HG03442 (cell line): ENCODE measurements at regions not wholly inside any gene's neighbourhood (a gene's known extent, or its start where the extent isn't known, plus 50 kb on each side); places are given as distances from the start of the nearest gene placed in this dataset.
"Not testable (repeated sequence)": the region's sequence is repeated elsewhere in the genome, so short reads cannot be mapped to it uniquely, and the experiment has no call there.

ENCODE experiments used
- ATAC-seq: cut with Tn5 transposase; IDR thresholded peaks from one replicate; pipeline ENCODE4 v1.9.1; 2021; ENCODE audit warnings: mild to moderate bottlenecking, moderate library complexity; ENCODE audit not compliant: unreplicated experiment

- ATAC-seq, result no peak
Observed at GRCh38 chr2:118431165-118431517, 342.9 kb downstream of the INSIG2 start.

DNA sequence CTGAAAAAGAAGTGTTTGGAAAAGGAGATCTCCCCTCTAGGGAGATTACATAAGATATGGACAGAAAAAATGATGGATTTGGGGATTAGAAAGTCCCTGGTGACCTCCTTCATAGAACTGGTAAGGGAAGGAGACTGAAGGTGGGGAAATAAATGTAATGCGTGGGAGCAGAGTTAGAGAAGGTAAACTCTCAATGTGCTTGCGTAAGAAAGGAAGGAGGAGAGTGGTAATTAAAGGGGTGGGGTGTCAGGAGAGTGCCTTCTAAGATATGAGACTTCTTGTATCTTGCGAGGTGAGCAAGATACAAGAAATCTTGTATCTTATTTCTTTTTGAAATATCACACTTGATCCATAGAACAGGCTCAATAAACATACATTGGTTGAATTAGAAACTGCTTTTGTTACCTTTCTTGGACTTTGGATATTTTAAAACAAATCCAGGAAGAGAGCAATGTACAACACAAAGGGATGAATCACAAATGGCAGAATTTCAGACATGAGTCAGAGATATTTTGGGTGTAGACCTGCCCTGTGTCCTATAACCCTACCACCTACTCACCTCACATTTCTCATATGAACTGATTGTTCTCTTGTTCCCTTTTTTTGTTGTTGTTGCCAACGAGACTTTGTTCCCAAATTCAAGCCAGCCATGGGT lies 342.4 kb downstream of the INSIG2 start:
- no peak for ATAC-seq

GRCh38 chr2:118425191-118425590 lies 336.9 kb downstream of the INSIG2 start:
- ATAC-seq, result no peak

- ATAC-seq, result no peak
Observed at GRCh38 chr2:118423776-118424175, 335.5 kb downstream of the INSIG2 start.

- ATAC-seq, result no peak
Observed at GRCh38 chr2:118421648-118422047, 333.4 kb downstream of the INSIG2 start.

- no peak for ATAC-seq
Observed at GRCh38 chr2:118417406-118418120, 329.3 kb downstream of the INSIG2 start.

DNA sequence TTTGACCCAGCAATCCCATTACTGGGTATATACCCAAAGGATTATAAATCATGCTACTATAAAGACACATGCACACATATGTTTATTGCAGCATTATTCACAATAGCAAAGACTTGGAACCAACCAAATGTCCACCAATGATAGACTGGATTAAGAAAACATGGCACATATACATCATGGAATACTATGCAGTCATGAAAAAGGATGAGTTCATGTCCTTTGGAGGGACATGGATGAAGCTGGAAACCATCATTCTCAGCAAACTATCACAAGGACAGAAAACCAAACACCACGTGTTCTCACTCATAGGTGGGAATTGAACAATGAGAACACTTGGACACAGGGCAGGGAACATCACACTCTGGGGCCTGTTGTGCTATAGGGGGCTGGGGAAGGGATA lies 326.9 kb downstream of the INSIG2 start:
- not testable (repeated sequence) for ATAC-seq

GRCh38 chr2:118403658-118404451 lies 315.6 kb downstream of the INSIG2 start:
- no peak for ATAC-seq

DNA sequence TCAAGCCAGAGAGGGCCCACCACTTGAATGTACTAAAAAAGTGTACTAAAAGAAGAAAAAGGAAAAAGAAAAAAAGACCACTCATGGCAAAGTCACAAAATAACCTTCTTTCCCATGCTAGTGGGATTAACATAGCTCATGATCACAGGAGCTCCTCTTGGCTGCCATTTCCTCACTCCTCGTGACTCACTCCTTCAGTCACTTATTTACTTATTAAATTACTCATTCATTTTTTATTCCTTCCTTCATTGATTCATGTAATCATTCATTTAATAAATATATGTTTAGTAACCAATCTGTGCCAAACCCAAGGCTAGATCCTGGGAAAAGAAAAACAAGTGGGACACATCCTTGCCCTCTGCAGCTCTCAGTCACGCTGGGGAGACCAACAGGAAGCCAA lies 300.5 kb downstream of the INSIG2 start:
- ATAC-seq, result no peak

DNA sequence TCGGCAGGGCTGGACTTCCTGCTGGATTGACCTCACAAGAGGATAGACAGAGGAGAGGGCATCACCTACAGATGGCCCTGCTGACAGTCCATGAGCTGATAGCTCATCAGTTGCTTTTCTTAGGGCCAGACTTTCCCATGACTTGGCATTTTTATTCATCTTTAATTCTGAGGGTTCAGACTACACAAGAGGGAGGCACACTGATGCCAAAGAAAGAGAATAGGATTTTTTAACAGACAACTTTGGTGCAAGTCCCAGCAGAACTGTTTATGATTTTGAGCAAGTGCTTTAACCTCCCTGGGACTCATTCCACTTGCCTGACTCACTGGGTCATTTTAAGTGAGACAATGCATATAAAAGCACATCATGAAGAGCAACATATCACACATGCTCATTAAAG lies 299.2 kb downstream of the INSIG2 start:
- ATAC-seq, result no peak

DNA sequence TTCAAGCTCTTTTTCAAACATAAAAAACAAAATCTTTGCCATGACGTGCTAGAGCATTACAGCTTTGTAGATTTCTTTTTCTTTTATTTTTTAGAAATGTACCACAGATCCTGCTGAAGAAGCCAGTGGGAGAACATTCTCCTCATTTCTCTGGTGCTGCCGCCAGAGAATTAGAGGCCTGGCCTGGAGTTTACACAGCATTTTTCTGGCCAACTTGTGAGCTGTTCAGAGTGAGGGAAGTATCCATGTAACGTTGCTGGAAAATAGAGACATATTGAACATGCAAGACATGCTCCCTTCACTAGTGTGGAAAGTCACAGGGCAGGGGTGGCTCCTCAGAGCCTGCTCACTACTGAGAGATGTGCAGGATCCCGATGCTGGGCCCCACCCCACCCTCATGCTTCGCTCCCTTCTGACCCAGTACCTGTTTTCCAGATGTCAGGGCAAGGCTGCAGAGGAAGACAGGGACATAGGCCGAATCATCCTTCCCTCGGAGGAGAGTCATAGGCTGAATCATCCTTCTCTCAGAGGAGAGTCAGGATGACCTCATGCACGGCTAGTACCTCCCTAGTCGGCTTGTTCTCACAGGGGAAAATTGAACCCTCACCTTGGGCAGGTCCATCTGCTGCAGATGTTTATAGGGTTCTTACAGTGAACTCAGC lies 298.5 kb downstream of the INSIG2 start:
- no peak for ATAC-seq

DNA sequence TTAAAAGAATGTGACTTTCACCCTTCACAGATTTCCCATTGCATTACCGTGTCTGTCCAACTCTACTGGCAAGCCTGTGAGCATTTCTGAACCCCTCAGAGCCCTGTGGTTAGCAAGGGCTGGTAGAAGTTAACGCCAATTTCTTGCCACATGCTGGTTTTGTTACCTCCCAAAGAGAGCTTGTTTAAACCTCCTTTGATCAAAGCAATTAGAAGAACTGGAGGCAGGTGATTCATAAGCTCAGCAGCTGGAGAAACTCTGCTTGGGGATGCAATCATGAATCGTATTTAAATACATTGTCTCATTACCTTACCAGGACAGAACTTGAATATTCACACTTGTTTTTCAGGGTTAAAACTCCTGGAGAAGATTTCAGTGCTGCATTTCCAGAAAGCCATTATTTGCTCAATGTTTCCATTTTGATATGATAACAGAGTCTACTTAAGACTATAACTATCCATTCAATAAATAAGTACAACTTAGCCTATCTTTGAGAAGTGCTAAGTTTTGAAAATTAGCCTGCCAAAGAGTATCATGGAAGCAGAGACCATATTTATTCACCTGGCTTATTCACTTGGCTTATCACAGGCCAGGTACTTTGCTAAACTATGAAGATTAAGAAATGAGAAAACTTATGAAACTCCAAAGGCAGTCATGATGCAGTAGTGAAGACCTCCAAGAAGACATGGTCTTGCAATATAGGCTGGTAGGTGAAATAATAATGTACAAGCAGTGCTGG lies 292.8 kb downstream of the INSIG2 start:
- no peak for ATAC-seq

- no peak for ATAC-seq
Observed at GRCh38 chr2:118375907-118376485, 287.7 kb downstream of the INSIG2 start.

GRCh38 chr2:118374974-118375755 lies 286.9 kb downstream of the INSIG2 start:
- ATAC-seq, result no peak

GRCh38 chr2:118372886-118373830 lies 284.9 kb downstream of the INSIG2 start:
- no peak for ATAC-seq

GRCh38 chr2:118371515-118371914 lies 283.2 kb downstream of the INSIG2 start:
- ATAC-seq, result peak; percentile 54

- ATAC-seq, result not testable (repeated sequence)
Observed at GRCh38 chr2:118369521-118369920, 281.2 kb downstream of the INSIG2 start.

DNA sequence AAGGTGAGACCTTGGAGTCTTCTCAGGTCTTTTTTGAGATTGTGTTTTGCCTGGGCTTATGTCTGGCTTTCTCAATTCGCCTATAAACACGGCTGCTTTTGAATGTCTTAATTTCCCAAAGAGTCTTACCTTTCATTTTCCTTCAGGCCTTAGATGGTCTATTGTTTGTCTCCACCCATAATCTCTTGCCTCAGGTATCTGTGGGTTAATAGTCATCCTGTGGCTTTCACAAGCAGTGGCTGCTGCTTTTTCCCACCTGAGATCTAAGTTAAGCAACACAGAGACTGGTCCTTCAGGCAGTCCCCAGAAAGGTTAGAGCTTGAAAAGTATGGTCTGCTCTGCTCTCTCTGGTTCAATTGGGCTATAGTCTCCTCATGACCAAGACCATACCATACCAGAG lies 275.3 kb downstream of the INSIG2 start:
- no peak for ATAC-seq
